Transverse colon (tissue), 3 donors: ENCODE measurements at regions not wholly inside any gene's neighbourhood (a gene's known extent, or its start where the extent isn't known, plus 50 kb on each side); places are given as distances from the start of the nearest gene placed in this dataset.
"Not testable (repeated sequence)": the region's sequence is repeated elsewhere in the genome, so short reads cannot be mapped to it uniquely, and the experiment has no call there.

Experiments used
- CTCF ChIP-seq, 5 experiments: fragments of 200-600 bp in 3 of 5; fragments of 450-650 bp in 2 of 5; sonication (generic) in 3 of 5; IDR thresholded peaks; 1 replicate in 2 of 5; 2 replicates in 3 of 5; pipeline ENCODE4 v1.5.1; 2016 to 2017; ENCODE audit warnings: antibody characterized with exemption in 5 of 5, inconsistent platforms in 3 of 5, mild to moderate bottlenecking in 2 of 5, moderate library complexity in 1 of 5
- EP300 ChIP-seq: sonication (generic); formaldehyde crosslinking; IDR thresholded peaks from one replicate; pipeline ENCODE4 v1.6.1; 2017; ENCODE audit warnings: antibody characterized with exemption, low read depth
- POLR2A ChIP-seq: fragments of 450-650 bp; IDR thresholded peaks from one replicate; pipeline ENCODE4 v1.6.1; 2016; ENCODE audit warnings: antibody characterized with exemption, mild to moderate bottlenecking, moderate library complexity

GRCh38 chr4:9539939-9540520 lies 95.8 kb downstream of the DEFB131A start:
- TF ChIP-seq CTCF (IDR thresholded peaks at IDR 0.05); POLR2A; EP300: not testable (repeated sequence)
